Activated naive CD4-positive, alpha-beta T cell treated with anti-CD3 and anti-CD28 coated beads, Interleukin-2, amount 10 ng/mL, durations not matched to agents 7 days and 5 days (primary cell): ENCODE measurements at regions not wholly inside any gene's neighbourhood (a gene's known extent, or its start where the extent isn't known, plus 50 kb on each side); places are given as distances from the start of the nearest gene placed in this dataset.

Experiments
- CTCF ChIA-PET: fragments of 350-600 bp; sonication (Branson Sonifier 250); formaldehyde crosslinking; loops from one replicate; lab custom pipeline; 2021; ENCODE audit warnings: antibody characterized with exemption; lab: Charles Lee
- DNase-seq: peaks from one replicate; pipeline ENCODE4 v3.0.0-alpha.2; 2020
- H3K27ac Mint-ChIP-seq: one replicate; pipeline ENCODE4 v1.8.0; 2021; ENCODE audit warnings: mild to moderate bottlenecking, moderate library complexity, mixed read lengths
- H3K27me3 Mint-ChIP-seq: one replicate; pipeline ENCODE4 v1.8.0; 2021; ENCODE audit warnings: mild to moderate bottlenecking, mixed read lengths
- H3K36me3 Mint-ChIP-seq: one replicate; pipeline ENCODE4 v1.8.0; 2021; ENCODE audit warnings: mixed read lengths
- H3K4me1 Mint-ChIP-seq: one replicate; pipeline ENCODE4 v1.8.0; 2021; ENCODE audit warnings: mixed read lengths
- H3K4me3 Mint-ChIP-seq: one replicate; pipeline ENCODE4 v1.8.0; 2021; ENCODE audit warnings: mild to moderate bottlenecking, moderate library complexity, mixed read lengths
- H3K9me3 Mint-ChIP-seq: one replicate; pipeline ENCODE4 v1.8.0; 2021; ENCODE audit warnings: mixed read lengths

DNA sequence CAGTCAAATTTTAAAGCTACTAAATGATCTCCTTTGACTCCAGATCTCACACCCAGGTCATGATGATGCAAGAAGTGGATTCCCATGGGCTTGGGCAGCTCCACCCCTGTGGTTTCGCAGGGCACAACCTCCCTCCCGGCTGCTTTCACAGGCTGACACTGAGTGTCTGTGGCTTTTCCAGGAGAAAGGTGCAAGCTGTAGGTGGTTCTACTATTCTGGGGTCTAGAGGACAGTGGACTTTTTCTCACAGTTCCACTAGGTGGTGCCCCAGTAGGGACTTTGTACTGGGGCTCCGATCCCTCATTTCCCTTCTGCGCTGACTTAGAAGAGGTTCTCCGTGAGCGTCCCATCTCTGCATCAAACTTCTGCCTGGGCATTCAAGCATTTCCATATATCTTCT lies 845.2 kb downstream of the PCDH18 start:
- H3K4me3 Mint-ChIP-seq, result no peak overlapping the region
- no peaks in the 10 kb centered on the region for H3K36me3 Mint-ChIP-seq
- no peaks in the 10 kb centered on the region for H3K27me3 Mint-ChIP-seq
- no peaks in the 10 kb centered on the region for H3K4me1 Mint-ChIP-seq
- H3K27ac Mint-ChIP-seq, result no peak overlapping the region
- no peak for DNase-seq
- CTCF ChIA-PET, result no interaction called here
- peaks cover 3% of the 10 kb centered on the region for H3K9me3 Mint-ChIP-seq

DNA sequence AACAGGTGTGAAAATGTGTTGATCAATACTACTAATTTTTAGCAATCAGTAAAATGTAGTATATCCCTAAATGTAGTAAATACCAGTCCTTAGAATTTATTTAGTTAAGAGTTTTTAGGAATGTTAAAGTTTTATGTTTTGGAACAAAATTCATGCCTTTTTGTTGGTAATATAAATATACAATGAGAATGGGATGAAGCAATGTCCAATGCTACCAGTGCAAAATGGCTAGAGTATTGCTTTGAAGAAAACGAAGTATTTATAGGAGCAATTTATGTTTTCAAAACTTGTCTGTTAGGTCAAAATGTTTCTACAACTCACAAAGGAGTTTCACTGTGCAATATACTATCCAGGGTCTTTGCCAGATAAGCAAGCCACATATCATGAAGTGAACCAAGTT lies 851.5 kb downstream of the PCDH18 start:
- H3K4me1 Mint-ChIP-seq, result no peaks in the 10 kb centered on the region
- no peak for DNase-seq
- no peaks in the 10 kb centered on the region for H3K27me3 Mint-ChIP-seq
- H3K9me3 Mint-ChIP-seq, result no peaks in the 10 kb centered on the region
- CTCF ChIA-PET, result no interaction called here
- H3K36me3 Mint-ChIP-seq, result no peaks in the 10 kb centered on the region
- no peak overlapping the region for H3K4me3 Mint-ChIP-seq
- H3K27ac Mint-ChIP-seq, result no peak overlapping the region

DNA sequence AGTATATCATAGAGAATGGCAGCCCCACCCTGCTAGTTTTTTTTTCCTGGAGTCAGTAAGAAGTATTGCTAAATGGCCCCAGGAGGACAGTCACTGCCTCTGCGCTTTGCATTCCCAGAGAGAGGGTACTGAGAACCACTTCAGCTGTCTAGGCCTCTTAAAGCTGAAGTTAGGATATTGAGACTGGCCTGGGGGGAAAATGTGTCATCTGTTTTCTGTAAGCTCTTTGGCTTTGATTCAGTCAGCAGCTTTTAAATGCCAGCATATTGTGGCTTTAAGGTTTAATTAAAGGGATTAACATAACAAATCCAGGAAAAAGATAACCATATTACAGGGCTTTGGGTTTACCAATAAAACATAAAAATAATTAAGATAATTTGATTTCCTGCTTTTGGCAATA lies 852.0 kb downstream of the PCDH18 start:
- no peaks in the 10 kb centered on the region for H3K27me3 Mint-ChIP-seq
- no peak overlapping the region for H3K27ac Mint-ChIP-seq
- H3K4me3 Mint-ChIP-seq, result no peak overlapping the region
- CTCF ChIA-PET, result no interaction called here
- H3K4me1 Mint-ChIP-seq, result no peaks in the 10 kb centered on the region
- no peaks in the 10 kb centered on the region for H3K36me3 Mint-ChIP-seq
- DNase-seq, result no peak
- no peaks in the 10 kb centered on the region for H3K9me3 Mint-ChIP-seq

DNA sequence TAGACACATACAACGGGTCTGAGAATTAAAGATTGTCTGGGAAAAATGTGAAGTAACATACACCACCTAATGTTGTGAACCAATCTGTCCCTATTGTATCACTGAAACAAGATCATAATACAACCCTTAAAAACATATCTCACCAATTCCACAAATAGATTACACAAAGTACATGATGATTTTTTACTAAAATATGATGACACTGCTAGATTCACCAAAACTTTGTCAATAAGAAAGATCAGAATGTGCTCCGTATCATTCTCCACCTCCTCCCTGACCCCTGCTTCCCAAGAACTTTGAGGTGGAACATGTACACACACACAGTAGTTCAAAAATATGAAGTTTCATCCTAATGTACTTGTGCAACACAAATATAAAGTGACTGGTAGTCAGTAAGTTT lies 862.0 kb downstream of the PCDH18 start:
- DNase-seq, result no peak
- no peak overlapping the region for H3K4me3 Mint-ChIP-seq
- H3K9me3 Mint-ChIP-seq, result no peaks in the 10 kb centered on the region
- CTCF ChIA-PET, result no interaction called here
- no peaks in the 10 kb centered on the region for H3K4me1 Mint-ChIP-seq
- no peaks in the 10 kb centered on the region for H3K36me3 Mint-ChIP-seq
- no peaks in the 10 kb centered on the region for H3K27me3 Mint-ChIP-seq
- H3K27ac Mint-ChIP-seq, result no peak overlapping the region

DNA sequence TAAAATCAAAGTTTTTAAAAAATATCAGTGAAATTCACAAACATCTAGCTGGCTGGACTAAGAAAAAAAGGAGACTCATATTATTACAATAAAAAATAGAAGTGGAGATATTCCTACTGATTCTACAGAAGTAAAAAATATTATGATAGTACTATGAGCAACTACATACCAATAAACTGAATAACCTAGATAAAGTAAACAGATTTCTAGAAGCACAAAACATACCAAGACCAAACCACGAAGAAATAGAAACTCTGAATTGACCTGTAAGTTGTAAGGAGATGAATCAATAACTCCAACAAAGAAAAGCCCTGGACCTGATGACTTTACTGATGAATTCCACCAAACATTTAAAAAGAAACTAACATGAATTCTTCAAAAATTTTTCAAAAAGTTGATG lies 867.3 kb downstream of the PCDH18 start:
- Mint-ChIP-seq H3K27me3 (no peaks in the 10 kb centered on the region), H3K4me3 (no peak overlapping the region), H3K27ac (no peak overlapping the region), H3K36me3 (no peaks in the 10 kb centered on the region), H3K4me1 (no peaks in the 10 kb centered on the region), H3K9me3 (peaks cover 2% of the 10 kb centered on the region)
- CTCF ChIA-PET, result no interaction called here
- no peak for DNase-seq

DNA sequence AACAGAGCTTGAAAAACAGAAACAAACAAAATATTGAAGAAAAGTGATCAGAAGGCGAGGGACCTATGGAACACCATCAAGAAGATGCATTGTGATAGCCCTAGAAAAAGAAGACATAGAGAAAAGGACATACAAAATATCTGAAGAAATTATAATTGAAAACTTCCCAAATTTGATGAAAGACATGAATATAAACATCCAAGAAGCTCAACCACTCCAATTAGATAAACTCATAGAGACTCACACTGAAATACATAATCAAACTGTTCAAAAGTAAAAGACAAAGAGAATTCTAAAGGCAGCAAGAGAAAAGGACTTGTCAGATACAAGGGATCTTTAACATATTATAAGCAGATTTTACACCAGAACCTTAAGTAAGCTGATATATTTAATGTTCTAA lies 869.8 kb downstream of the PCDH18 start:
- Mint-ChIP-seq H3K4me1 (no peaks in the 10 kb centered on the region), H3K4me3 (no peak overlapping the region), H3K27me3 (no peaks in the 10 kb centered on the region), H3K36me3 (no peaks in the 10 kb centered on the region), H3K27ac (no peak overlapping the region), H3K9me3 (peaks cover 2% of the 10 kb centered on the region)
- CTCF ChIA-PET, result interaction anchor here (0.7 kb wide), 1 partner anchor 202 kb away, joined by 3 read pairs; no protein-coding TSS in a partner anchor
- no peak for DNase-seq

DNA sequence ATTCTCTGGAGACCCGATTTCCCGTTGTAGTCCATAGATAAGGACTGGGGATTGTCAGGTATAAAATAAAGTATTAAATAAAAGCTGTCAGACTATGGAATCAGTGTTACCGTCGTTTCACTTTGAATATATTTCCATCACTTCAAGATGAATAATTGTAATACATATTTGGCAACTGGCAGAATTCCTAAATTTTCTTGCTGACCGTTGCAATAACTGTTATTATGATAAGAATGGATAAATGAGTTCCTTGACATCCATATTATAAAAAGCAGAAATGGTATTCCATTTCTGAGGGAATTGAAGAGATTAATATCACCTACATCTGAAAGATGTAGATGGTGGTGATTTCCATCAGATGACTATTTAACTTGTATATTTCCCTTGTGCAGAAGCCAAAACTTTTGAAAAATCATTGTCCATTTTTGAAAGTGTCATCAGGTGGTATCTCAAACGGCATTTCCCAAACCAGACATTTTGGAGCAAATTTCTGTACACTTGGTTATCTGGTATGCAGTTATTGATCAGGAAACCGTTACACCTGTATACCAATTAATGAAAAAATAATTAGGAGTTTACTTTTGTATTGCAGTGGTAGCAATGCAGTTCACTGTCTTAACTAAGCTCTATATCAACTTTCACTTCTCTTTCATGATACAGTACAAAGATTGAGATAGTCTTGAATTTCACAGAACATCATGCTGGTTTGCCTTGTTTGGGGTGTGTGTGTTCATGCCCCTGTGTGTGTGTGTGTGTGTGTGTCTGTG lies 878.5 kb downstream of the PCDH18 start:
- no peaks in the 10 kb centered on the region for H3K36me3 Mint-ChIP-seq
- no peaks in the 10 kb centered on the region for H3K4me1 Mint-ChIP-seq
- no peaks in the 10 kb centered on the region for H3K27me3 Mint-ChIP-seq
- no peaks in the 10 kb centered on the region for H3K9me3 Mint-ChIP-seq
- no peak overlapping the region for H3K4me3 Mint-ChIP-seq
- no peak for DNase-seq
- H3K27ac Mint-ChIP-seq, result no peak overlapping the region
- CTCF ChIA-PET, result no interaction called here

DNA sequence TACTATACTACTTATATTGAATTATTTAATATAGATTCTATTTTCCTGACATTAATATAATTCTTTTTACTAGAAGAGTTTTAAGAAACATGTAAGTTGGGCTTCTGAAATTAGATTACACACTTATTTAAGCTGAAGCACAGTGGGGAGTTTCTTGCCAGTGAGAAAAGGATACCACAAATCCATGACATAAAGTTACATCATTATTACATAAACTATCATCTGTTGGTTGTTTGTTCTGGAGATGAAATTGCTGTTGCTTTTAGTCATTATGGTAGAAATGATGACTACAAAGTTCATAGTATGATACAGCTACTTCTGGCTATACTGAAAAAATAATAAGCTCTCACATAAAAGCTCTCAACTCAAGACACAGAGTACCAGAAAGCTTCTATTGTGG lies 880.4 kb downstream of the PCDH18 start:
- H3K4me1 Mint-ChIP-seq, result no peaks in the 10 kb centered on the region
- no peak for DNase-seq
- H3K9me3 Mint-ChIP-seq, result peaks cover 3% of the 10 kb centered on the region
- no peak overlapping the region for H3K27ac Mint-ChIP-seq
- H3K27me3 Mint-ChIP-seq, result no peaks in the 10 kb centered on the region
- no peaks in the 10 kb centered on the region for H3K36me3 Mint-ChIP-seq
- CTCF ChIA-PET, result no interaction called here
- H3K4me3 Mint-ChIP-seq, result no peak overlapping the region

DNA sequence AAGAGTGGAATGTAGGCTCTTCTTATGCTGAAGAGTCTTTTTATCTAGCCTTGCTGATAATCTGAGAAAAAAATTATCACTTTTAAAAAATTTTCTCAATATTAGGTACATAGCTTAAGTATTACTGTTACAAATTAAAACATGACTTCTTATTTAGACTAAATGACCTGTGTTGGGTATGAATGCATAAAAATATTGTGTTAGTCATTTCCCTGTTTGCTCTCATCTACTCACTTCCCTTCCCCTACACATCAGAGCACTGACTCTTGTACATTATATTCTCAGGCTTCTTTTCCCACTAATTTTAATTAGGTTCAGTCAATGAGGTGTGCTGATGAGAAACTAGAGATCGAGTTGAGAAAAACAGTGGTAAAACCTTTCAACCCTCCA lies 881.0 kb downstream of the PCDH18 start:
- DNase-seq, result no peak
- Mint-ChIP-seq H3K9me3 (peaks cover 3% of the 10 kb centered on the region), H3K4me3 (no peak overlapping the region)

DNA sequence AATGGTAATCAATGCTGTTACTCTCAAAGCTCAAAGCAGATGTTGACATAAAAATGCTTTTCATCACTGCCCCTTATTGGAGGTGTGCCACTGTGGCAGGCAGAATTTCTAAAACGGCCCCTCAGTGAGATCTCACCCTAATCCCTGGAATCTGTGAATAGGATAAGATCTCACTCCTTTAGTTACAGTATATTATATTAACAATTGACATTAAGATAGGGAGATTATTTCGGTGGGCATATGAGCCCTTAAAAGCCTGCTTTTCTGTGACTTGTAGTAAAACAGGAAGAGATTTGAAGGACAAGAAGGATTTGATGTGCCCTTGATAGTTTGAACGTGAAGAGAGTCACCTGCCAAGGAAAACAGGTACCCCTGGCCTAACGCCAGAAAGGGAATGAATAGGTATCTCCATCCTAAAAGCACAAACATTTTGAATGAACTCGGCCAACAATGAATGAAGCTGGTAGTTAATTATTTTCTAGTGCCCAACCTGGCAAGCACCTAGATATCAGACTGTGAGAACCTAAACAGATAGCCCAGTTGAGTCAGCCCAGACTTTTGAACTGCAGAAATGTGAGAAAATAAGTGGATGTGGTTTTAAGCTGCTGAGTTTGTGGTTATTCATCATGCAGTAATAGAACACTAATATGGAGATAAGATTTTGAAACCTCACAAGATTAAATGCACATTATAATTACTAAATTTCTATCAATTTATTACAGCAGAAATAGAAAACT lies 881.6 kb downstream of the PCDH18 start:
- CTCF ChIA-PET, result no interaction called here
- Mint-ChIP-seq H3K27ac (no peak overlapping the region), H3K9me3 (peaks cover 3% of the 10 kb centered on the region), H3K36me3 (no peaks in the 10 kb centered on the region), H3K4me3 (no peak overlapping the region), H3K4me1 (no peaks in the 10 kb centered on the region), H3K27me3 (no peaks in the 10 kb centered on the region)
- DNase-seq, result no peak

More for the DNA sequence above, 881.0 kb downstream of the PCDH18 start:
- H3K36me3 Mint-ChIP-seq, result no peaks in the 10 kb centered on the region
- no peak overlapping the region for H3K27ac Mint-ChIP-seq
- CTCF ChIA-PET, result no interaction called here
- no peaks in the 10 kb centered on the region for H3K4me1 Mint-ChIP-seq
- H3K27me3 Mint-ChIP-seq, result no peaks in the 10 kb centered on the region

DNA sequence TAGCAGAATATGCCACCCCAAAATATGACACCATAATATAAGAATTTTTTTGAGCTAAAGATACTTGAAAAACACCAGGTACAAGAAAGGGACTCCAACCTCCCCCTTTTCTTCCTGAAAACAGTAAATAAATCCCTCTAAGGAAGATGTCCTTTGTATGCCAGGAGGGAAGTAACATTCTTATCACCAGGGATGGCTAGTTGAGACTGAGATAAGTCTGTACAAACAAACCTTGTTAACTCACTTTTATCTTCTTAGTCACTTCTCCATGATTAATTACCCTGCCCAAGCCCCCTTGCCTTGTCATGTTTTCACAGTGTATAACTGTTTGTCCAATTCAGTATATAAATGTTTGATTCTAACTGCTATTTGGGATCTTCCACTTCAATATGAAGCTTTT lies 888.0 kb downstream of the PCDH18 start:
- H3K4me1 Mint-ChIP-seq, result no peaks in the 10 kb centered on the region
- H3K9me3 Mint-ChIP-seq, result peaks cover 5% of the 10 kb centered on the region
- H3K4me3 Mint-ChIP-seq, result no peak overlapping the region
- H3K27ac Mint-ChIP-seq, result no peak overlapping the region
- CTCF ChIA-PET, result no interaction called here
- no peak for DNase-seq
- H3K27me3 Mint-ChIP-seq, result no peaks in the 10 kb centered on the region
- no peaks in the 10 kb centered on the region for H3K36me3 Mint-ChIP-seq

DNA sequence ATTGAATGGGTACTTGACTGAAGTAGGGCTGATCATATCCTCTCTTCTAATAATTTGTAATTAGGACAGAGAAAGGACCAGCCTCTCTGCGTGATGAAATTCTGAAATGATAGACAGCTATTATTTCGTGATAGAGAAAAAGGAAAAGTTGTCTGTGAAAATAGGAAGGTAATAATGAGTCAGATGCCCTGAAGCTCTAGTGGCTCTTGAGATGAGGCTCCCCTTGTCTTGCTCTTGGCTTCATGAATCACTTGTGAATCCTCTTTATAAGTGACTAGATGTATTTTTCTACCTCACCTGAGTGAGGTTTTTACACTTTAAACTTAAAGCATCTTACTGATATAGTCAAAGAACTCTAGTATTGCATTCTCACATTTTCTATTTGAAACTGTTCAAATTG lies 888.9 kb downstream of the PCDH18 start:
- H3K27ac Mint-ChIP-seq, result no peak overlapping the region
- no peaks in the 10 kb centered on the region for H3K4me1 Mint-ChIP-seq
- peaks cover 8% of the 10 kb centered on the region for H3K9me3 Mint-ChIP-seq
- H3K36me3 Mint-ChIP-seq, result no peaks in the 10 kb centered on the region
- H3K27me3 Mint-ChIP-seq, result no peaks in the 10 kb centered on the region
- CTCF ChIA-PET, result no interaction called here
- H3K4me3 Mint-ChIP-seq, result no peak overlapping the region
- DNase-seq, result no peak

DNA sequence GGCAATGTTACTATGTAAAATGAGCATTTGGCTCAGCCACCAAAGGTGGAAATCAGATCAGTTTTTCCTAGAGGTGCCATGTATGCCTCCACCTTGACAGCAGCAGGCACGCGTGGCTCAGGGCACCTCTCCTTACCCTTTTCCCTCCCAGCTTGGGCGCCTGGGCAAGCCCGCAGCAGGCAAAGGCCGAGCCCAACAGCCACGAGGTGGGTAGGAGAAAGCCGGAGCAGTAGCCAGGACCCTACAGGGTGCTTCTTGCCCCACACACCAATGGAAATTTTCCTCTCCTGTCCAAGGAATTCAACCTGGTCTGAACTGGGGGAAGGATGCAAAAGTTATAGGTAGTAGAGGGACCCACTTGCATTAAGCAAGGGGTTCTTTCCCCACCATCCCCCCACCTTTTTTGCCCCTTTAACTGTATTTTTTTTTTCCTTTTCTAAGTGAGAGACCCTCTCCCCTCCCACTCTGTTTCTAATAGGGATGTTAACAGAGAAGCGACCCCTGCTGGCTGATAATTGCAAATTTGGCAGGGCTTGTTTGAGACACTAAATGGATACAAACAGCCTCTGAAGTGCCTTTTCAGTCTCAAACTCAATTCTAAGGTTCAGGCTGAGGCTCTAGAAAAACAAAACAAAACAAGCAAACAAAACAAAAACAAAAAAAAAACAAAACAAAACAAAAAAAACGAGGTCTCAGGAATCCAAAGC lies 895.1 kb downstream of the PCDH18 start:
- Mint-ChIP-seq H3K36me3 (no peaks in the 10 kb centered on the region), H3K4me1 (no peaks in the 10 kb centered on the region), H3K27ac (no peak overlapping the region), H3K9me3 (peaks cover 6% of the 10 kb centered on the region), H3K27me3 (no peaks in the 10 kb centered on the region), H3K4me3 (no peak overlapping the region)
- CTCF ChIA-PET, result no interaction called here
- DNase-seq, result no peak

DNA sequence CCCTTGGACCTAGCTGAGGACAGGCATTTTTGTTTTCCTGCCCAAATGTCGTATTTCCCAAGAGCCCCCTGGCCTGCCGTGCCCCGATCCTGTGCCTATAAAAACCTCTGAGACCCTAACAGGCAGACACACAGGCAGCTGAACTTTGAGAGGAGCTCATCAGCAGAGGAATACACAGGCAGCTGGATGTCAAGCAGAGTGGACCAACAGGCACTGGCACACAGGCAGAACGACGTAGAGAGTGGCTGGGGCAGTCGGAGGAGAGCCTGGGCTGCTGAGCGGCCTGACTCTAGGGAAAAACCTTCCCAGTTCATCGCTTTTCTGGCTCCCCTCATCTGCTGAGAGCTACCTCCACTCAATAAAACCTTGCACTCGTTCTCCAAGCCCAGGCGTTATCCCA lies 896.1 kb downstream of the PCDH18 start:
- Mint-ChIP-seq H3K27ac (no peak overlapping the region), H3K36me3 (no peaks in the 10 kb centered on the region), H3K27me3 (no peaks in the 10 kb centered on the region), H3K4me3 (no peak overlapping the region), H3K4me1 (no peaks in the 10 kb centered on the region), H3K9me3 (peaks cover 4% of the 10 kb centered on the region)
- CTCF ChIA-PET, result interaction anchor here (0.6 kb wide), 1 partner anchor 64 kb away, joined by 3 read pairs; no protein-coding TSS in a partner anchor
- DNase-seq, result no peak
